Activated T-helper 1 cell treated with Interleukin-2 at 50 U/mL for 16 hours (primary cell): ENCODE measurements at regions not wholly inside any gene's neighbourhood (a gene's known extent, or its start where the extent isn't known, plus 50 kb on each side); places are given as distances from the start of the nearest gene placed in this dataset.
"Not testable (repeated sequence)": the region's sequence is repeated elsewhere in the genome, so short reads cannot be mapped to it uniquely, and the experiment has no call there.

Source experiments
- DNase-seq: peaks from one replicate; pipeline ENCODE4 v3.0.0-alpha.2; 2020; ENCODE audit warnings: low read depth

DNA sequence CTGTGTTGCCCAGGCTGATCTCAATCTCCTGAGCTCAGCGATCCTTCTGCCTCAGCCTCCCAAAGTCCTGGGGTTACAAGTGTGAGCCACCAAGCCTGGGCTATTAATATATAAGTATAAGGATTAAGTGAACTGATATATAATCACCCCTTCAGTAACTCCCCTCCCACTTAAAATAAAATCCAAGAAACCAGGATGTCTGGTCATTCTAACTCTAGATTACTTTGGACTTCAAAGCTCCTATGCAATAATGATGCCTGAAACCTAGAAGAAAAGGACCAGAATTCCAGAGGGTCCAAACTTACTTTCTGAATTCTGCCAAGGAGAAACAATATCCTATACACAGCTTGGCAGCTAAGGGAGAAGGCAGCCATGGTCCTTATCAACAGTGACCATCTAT lies 206.8 kb upstream of the ZNF217 start:
- no peak for DNase-seq

DNA sequence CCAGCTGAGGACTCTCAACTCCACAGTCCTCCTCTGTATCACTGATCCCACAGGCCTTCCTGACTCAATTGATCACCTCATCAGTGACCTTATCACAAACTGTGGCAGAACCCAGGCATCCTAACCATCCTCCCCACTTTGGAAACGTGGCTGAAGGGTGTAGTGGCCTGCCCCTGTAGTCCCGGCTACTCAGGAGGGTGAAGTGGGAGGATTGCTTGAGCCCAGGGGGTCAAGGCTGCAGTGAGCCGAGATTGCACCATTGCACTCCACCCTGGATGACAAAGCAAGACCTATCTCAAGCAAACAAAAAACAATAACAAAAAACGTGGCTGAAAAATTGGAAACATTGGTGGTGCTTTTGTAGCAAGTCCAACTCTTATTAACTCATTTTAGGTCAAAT lies 203.4 kb upstream of the ZNF217 start:
- no peak for DNase-seq

DNA sequence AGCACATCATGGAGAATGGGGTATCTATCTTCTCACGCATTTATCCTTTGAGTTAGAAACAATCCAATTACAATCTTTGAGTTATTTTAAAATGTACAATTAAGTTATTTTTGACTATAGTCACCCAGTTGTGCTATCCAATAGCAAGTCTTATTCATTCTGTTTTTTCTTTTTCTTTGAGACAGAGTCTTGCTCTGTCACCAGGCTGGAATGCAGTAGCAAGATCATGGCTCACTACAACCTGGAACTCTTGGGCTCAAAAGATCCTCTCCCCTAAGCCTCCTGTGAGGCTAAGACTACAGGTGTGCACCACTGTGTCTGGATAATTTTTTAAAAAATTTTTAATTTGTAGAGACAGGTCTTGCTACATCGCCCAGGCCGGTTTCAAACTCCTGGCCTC lies 201.5 kb upstream of the ZNF217 start:
- DNase-seq: no peak

DNA sequence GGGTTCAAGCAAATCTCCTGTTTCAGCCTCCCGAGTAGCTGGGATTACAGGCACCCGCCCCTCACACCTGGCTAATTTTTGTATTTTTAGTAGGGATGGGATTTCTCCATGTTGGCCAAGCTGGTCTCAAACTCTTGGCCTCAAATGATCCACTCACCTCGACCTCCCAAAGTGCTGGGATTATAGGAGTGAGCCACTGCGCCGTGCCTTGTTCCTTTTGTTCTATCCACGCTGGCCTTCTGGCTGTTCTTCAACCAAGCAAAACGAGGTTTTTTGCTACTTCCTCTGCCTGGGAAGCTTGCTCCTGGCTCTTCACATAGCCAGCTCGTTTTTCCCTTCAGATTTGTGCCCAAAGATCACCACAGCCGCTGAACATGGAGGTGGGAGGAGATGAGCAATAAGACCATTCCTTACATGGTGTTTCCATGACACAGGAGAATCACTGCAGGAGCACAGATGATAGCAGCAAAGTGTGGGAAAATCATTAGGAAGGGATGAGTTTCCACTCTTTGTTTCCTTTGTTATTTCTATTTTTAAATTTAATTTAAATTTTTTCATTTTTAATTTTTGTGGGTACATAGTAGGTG lies 201.0 kb upstream of the ZNF217 start:
- DNase-seq: no peak

DNA sequence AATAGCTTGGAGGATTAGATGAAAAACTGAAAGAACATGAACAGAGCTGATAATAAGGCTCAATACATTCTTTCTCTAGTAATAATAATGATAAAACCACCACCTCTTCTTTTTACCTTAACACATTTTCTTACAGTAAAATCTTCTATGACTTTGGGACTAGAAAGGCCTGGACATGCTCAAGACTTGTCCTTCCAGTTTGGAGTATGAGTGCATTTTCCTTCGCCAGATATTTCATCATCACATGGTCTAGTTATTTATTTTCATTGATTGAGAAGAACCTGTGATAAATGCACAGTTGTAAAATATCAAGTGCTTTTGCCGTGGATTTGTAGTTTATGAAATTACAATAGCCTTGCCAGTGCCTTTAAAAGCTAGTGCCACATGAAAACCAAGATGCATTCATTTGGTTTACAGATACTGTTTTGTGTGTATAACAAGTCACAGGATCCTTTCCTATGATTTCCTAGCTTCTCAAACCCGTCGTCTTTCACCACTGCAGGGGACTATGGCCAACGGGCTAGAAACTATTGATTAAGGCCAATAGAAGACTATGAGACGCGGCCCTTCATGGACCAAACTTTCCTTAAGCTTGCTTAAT lies 200.2 kb upstream of the ZNF217 start:
- DNase-seq: no peak

DNA sequence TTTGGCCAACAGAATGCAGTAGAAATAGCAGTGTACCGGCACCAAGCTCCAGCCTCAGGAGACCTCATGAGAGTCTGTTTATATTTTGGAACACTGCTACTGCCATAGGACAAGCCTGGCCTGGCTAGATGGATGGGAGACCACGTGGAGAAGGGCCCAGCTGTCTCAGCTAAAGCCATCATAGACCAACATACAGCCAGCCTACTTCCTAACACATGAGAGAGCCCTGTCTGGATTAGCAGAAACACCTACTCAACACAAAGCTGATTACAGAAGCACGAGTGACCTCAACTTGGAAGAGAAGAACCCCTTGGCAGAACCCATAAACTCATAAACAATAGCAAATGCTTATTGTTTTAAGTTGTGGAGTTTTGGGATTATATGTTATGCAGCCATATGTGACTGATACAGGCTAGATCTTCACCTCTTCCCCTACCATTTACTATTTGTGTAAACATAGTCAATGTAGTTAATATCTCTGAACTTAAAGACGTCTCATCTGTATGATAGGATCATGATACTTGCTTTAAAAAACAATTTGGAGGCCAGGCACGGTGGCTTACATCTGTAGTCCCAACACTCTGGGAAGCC lies 199.4 kb upstream of the ZNF217 start:
- DNase-seq: no peak

DNA sequence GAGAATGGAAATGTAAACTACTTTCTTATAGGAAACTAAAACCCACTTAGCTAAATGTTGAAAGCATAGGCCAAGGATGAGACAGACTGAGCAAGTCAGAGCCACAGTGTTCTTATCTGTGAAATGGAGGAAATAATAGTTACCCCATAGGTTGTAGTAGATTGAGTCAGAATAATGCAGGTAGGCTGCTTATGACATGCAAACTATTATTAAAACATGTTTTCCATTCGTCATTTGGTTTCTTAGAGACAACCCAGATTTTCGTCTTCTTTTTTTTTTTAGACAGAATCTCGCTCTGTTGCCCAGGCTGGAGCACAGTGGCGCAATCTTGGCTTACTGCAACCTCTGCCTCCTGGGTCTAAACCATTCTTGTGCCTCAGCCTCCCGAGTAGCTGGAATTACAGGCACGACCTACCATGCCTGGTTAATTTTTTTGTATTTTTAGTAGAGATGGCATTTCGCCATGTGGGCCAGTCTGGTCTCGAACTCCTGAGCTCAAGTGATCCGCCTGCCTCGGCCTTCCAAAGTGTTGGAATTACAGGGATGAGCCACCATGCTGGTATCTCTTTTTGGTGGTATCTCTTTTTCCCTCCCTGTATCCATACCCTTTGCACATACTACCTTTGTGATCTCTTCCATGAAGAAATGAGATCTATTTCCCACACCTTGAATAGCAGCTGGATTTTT lies 196.5 kb upstream of the ZNF217 start:
- no peak for DNase-seq

DNA sequence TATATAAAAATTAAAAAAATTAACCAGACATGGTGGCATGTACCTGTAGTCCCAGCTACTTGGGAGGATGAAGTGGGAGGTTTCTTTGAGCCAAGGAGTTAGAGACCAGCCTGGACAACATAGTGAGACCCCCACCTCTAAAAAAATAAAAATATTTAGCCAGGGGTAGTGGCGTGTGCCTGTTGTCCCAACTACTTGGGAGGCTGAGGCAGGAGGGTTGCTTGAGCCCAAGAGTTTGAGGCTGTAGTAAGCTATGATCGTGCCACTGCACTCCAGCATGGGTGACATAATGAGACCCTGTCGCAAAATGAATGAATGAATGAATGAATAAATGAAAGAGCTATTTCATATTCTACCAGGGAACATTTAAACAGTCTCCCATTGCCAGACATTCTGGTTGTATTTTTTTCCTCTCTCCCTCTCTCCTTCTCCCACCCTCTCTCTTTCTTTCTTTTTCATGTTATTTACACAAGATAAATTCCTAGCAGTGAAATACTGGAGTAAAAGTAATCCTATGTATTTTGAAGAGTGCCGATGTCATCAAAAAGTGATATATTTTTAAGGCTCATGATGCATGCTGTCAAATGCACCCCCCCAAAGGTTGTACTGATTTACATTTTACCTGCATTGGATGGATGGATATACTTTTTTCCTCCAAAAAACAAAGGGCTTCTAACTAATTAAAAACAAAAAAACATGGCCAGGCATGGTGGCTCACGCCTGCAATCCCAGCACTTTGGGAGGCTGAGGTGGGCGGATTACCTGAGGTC lies 194.8 kb upstream of the ZNF217 start:
- DNase-seq: no peak

DNA sequence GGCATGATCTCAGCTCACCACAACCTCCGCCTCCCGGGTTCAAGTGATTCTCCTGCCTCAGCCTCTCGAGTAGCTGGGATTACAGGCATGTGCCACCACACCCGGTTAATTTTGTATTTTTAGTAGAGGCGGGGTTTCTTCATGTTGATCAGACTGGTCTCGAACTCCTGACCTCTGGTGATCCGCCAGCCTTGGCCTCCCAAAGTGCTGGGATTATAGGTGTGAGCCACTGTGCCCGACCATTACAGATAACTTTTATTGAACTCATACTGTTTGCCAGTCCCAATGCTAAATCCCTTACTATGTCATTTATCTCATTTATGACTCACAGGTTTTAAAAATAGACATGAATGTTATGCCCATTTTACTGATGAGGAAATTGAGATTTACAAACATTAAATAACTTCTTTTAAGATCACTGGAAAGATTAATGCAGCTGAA lies 193.9 kb upstream of the ZNF217 start:
- not testable (repeated sequence) for DNase-seq

DNA sequence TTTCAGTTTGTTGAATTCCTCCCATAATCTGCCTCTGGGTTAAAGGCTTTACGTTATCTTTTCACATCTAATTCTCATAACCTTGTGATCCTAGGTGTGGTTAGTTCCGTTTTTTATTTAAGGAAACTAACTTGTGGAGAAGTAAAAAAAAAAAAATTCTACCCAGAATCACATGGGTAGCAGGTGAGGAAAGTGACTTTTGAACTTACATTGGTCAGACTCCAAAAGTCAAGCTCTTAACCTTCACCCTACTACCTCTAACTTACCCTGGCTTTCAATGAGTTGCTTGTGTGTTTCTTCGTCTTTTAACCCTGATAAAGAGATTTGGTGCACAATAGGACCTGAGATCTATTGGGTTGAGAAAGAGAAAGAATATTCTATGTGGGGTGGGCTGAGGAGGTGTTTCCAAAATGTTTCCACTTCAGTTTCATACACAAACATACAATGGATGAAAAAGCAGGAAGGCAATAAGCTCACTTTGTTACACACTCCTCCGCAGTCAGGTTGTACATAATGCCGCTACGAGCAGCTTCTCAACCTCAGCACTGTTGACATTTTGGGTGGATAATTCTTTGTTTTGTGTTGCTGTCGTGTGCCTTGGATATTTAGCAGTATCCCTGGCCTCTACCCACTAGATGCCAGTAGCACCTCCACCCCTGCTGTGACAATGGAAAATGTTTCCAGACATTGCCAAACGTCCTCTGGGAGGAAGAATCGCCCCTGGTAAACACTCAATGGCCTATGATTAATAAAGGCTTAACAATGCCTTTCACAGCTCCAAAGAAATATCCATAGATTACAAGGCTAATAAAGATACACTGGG lies 193.0 kb upstream of the ZNF217 start:
- DNase-seq: no peak

DNA sequence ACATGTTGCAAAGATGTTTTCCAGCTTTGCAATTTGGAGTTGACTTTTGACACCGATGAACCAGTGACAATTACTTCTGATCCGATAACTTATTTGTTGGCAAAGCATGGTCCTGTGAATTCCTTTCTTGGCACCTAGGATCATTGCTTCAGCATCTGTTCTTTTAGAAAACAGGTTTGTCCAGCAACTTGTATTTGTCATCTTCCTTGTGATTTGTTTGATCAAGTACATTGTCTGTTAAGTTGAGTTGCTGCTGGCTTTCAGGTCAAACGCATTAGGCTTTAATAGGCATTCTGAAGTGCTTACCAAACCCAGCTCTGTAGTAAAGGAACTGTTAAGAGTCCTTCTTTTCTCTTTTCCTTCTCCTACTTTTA lies 192.4 kb upstream of the ZNF217 start:
- DNase-seq: no peak

DNA sequence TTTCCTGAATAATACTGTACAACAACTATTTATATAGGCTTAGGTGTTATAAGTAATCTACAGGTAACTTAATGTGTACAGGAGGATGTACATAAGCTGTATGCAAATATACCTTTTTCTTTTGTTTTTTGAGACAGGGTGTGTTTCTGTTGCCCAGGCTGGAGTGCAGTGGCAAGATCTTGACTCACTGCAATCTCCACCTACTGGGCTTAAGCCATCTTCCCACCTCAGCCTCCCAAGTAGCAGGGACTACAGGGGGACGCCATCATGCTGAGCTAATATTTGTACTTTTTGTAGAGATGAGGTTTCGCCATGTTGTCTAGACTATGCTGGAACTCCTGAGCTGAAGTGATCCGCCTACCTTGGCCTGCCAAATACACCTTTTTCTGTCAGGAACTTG lies 191.7 kb upstream of the ZNF217 start:
- DNase-seq: no peak

DNA sequence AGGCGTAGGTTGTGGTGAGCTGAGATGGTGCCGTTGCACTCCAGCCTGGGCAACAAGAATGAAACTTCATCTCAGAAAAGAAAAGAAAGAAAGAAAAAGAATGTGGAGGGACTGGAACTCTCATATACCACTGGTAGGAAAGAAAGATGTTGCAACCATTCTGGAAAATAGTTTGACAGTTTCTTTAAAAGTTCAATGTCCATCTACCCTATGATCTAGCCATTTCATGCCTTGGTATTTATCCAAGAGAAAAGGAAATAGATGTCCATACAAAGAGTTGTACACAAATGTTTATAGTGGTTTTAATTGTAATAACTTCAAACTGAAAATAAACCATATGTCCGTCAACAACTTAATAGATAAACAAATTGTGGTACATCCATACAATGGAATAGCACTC lies 190.1 kb upstream of the ZNF217 start:
- no peak for DNase-seq

DNA sequence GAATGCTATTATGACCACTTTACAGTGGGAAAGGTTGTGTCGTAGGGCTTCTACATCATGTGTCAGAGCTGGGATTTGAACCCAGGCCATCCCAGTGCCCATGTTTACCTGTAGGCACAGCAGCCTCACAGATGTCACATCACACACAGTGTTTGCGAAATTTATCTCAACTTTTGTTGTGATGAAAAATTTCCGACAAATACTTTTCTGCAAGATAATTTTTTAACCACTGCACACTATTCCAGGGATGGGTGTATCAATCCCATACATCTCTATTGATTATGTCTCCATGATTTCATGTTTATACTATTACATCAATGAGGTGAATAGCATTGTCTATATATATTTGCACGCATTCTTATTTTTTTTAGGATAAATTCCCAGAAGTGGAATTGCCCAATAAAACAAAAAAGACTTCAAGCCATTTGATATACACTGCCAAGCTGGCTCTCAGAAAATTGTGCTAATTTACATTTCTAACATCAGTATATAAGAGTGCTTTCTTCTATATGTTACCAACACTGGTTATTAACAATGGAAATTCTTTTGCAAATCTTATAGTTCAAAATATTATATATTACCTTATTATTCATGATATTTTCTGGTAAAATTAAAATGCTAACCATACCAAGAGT lies 189.1 kb upstream of the ZNF217 start:
- no peak for DNase-seq

DNA sequence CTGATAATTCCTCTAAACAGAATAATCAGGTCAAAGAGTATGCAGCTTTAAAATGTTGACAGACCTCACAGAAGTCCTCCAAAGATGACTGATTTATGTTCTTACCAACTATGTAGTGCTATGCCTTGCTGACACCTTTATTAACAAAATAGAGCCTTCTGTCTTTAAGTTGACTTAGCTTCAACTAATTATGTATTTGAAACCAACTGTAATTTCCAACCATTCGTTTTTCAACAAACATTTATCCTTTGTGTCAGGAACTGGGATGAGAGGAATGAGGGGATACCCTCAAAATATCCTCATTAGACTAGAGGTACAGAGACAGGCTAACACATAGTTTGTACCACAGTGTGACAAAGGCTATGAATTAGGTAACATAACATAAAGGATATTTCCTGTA lies 186.2 kb upstream of the ZNF217 start:
- DNase-seq: no peak

DNA sequence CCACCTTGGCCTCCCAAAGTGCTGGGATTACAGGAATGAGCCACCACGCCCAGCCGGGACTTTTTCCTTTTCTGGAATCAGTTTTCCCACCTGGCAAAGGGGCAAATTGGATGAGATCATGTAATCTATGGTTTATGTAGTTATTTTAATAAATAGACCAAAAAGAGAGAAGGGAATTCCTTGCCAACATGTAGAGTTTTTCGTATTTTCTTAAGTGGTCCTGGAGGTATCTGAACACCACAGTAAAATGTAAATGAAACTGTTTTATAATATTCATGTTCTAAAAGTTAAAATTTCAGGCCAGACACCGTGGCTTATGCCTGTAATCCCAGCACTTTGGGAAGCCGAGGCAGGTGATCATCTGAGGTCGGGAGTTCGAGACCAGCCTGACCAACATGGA lies 185.1 kb upstream of the ZNF217 start:
- no peak for DNase-seq

DNA sequence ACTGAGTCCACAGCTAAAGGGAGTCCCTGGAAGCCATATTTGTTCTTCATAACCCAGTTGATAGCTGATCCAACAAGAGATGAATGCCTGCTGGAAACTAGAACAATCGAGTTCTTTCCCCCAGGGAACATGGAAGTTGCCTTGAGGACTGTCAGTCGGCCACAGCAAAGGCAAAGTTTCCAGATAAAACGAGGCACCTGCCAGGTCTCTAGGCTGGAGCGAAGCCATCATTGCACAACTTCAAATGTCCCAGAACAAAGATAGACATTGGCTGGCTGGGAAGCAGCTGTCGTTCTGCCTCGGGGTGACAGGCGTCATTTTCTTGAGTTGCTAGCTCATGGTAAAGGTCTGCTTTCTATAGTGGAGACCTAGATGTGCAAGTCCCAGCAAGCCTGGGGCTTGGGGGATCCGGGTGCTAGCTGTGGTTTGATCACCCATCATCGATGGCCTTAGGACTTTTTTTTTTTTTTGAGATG lies 184.4 kb upstream of the ZNF217 start:
- no peak for DNase-seq

DNA sequence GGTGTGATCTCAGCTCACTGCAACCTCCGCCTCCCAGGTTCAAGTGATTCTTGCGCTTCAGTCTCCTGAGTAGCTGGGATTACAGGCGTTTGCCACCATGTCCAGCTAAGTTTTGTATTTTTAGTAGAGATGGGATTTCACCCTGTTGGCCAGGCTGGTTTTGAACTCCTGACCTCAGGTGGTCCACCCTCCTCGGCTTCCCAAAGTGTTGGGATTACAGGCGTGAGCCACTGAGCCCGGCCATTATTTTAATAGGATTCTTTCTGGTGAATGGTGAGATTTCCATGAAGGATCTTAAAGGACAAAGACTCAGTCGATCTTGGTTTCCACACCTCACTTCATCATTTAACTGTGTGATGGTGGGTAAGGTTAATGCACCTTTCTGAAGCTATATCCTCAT lies 183.8 kb upstream of the ZNF217 start:
- DNase-seq: not testable (repeated sequence)

DNA sequence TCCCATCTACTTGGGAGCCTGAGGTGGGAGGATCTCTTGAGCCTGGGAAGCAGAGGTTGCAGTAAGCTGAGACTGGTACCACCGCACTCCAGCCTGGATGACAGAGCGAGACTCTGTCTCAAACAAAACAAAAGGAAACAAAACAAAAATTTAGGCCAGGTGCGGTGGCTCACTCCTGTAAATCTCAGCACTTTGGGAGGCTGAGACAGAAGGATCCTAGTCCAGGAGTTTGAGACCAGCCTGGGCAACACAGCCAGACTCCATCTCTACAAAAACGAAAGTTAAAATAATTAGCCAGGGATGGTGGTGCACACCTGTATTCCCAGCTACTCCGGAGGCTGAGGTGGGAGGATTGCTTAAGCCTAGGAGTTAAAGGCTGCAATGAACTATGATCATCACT lies 183.2 kb upstream of the ZNF217 start:
- DNase-seq: no peak

DNA sequence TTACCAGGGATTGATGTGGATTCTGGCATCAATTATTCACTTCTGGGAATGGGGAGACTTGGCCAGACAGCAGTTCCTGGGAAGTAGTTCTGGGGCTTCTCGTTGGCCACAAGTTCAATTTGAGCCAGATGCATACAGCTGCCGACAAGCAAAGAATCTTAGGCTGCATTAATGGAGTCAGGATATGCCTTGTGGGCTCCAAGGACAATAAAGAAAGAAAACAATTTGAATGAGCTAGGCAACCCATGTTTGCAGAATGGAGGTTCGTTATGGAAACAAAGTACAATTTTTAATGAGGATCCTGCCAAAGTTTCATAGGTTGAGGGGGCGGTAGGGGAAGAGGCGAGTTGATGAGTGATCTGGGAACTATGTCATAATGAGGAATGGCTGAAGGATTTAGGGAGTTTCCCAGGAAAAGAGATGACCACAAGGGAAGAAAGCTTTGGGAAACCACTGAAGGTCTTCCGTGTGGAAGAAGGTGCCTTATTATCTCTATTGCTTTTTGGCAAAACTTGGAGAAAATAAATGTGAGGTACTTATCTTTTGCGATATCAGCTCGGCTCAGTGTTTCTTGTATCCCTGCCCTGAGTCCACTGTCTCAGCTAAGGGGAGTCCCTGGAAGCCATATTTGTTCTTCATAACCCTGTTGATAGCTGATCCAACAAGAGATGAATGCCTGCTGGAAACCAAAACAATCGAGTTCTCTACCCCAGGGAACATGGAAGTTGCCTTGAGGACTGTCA lies 181.0 kb upstream of the ZNF217 start:
- DNase-seq: no peak
